ENCODE measurements at regions not wholly inside any gene's neighbourhood (a gene's known extent, or its start where the extent isn't known, plus 50 kb on each side); places are given as distances from the start of the nearest gene placed in this dataset.

GRCh38 chr16:48897698-48898205, 287.8 kb upstream of the N4BP1 start:
- no peak for TF ChIP-seq CTCF (conservative IDR thresholded peaks at IDR 0.05)
- H3K27ac ChIP-seq, result no peak overlapping the region

- no peak for TF ChIP-seq CTCF (conservative IDR thresholded peaks at IDR 0.05)
- no peak overlapping the region for H3K27ac ChIP-seq
These were observed 285.2 kb upstream of the N4BP1 start for GRCh38 chr16:48895142-48895541.

DNA sequence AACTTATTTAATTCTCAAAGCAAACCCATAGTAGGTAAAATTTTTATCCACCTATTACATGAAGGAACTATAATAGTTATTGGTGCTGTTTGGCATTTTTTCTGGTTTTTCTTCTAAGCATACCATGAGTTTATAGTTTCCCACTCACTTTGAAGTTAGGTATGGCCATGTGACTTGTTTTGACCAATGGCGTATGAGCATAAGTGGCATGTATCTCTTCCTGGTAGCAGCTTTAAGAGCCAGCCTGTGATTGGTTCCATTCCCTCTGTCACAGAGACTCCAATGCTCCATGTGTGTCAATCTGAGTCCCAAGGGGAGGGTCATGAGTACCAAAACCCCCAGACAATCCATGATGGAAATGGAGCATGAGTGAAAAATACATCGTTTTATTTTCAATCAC, 282.9 kb upstream of the N4BP1 start:
- no peak for TF ChIP-seq CTCF (conservative IDR thresholded peaks at IDR 0.05)

GRCh38 chr16:48887646-48888210, 277.7 kb upstream of the N4BP1 start:
- no peak overlapping the region for H3K27ac ChIP-seq
- no peak for TF ChIP-seq CTCF (conservative IDR thresholded peaks at IDR 0.05)

More for the DNA sequence above, 282.9 kb upstream of the N4BP1 start:
- no peak overlapping the region for H3K27ac ChIP-seq

- no peak for TF ChIP-seq CTCF (conservative IDR thresholded peaks at IDR 0.05)
- H3K27ac ChIP-seq, result no peak overlapping the region
These were observed 275.5 kb upstream of the N4BP1 start for GRCh38 chr16:48885471-48885870.

GRCh38 chr16:48881272-48881671, 271.3 kb upstream of the N4BP1 start:
- no peak overlapping the region for H3K27ac ChIP-seq
- no peak for TF ChIP-seq CTCF (conservative IDR thresholded peaks at IDR 0.05)

- no peak for TF ChIP-seq CTCF (conservative IDR thresholded peaks at IDR 0.05)
- no peak overlapping the region; the same call in 1 of the 2 replicates for H3K27ac ChIP-seq
These were observed 269.5 kb upstream of the N4BP1 start for GRCh38 chr16:48879223-48880122.
